HG03439 (cell line): ENCODE measurements at regions not wholly inside any gene's neighbourhood (a gene's known extent, or its start where the extent isn't known, plus 50 kb on each side); places are given as distances from the start of the nearest gene placed in this dataset.
"Not testable (repeated sequence)": the region's sequence is repeated elsewhere in the genome, so short reads cannot be mapped to it uniquely, and the experiment has no call there.

Experiments
- ATAC-seq: cut with Tn5 transposase; IDR thresholded peaks from one replicate; pipeline ENCODE4 v1.9.1; 2021; ENCODE audit warnings: mild to moderate bottlenecking, moderate library complexity; ENCODE audit not compliant: unreplicated experiment

DNA sequence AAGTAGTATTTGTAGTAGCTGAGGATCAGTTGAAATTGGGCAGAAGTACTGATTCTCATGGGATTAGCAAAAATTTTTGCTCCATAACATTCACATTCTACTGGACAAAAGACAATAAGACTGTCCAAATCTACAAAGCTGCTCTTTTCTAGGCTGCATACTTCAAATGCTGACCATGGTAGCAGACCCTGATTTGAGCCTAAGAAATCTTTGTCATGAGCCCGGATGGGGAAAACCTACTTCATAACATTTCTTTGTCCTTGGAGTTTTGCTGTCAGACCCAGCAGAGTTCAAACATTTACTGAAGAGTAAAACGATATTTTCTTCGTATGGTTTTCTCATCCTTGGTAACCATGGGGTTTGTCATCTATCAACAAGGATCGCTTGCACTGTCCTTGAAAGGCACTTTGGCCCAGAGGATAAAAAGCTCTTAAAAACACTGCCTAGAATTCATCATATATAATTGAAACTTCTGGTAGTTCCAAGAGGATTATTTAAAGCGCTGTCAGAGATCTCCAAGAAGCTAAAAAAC, 216.9 kb downstream of the CAVIN4 start:
- ATAC-seq: no peak

DNA sequence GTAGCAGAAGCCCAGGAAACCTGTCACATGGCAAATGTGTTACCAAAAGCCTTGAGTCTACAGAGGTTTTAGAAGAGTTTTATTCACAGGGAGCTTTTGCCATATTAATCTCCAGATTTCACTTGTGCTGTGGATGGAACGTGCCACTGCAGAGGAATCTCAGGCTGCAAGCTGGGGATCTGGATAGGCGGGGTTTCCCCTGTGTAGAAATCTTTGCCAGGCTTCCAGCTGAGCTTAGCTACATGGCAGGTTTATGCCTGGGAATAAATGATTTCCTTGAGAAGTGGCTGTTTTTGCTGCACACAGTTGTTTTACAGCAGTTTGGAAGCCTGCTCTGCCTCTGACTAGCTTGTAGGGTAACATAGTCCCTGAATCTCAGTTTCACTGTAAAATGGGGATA, 224.6 kb upstream of the PLPPR1 start:
- ATAC-seq: no peak

DNA sequence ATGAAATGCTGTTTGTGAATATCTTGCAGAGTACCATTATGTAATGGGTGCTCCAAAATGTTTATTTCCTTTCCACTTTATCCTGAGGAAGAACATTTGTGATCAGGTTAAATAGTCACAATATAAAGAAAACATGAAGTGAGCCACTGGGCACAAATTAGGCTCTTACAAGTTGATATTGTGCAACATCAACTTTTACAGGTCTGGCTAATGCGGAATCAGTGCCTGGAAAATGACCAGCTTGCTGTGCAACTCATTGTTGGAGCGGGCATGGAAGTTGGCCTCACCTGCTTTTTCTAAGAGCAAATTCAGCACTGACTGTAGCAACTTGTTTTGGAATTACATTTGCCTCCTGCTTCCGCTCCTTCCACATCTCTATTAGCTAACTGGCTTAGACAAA, 216.9 kb upstream of the PLPPR1 start:
- ATAC-seq: no peak

DNA sequence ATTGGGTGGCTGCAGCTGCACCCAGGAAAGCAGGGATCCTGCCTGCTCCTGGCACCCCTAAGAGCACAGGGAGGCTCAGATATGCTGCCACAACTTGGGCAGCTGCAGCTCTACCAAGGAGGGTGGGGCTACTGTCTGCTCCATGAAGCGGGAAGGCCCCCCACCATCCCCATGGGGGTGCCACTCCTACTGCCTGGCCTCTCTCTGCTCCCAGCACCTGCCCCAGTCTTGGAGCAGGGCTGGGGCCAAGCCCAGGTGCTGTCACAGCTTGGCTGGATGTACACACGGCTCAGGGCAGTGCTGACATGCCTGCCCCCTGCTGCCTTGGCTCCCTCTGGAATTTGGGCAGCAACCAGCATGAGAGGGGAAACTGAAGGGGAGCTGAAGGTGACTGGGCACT, 214.7 kb upstream of the PLPPR1 start:
- no peak for ATAC-seq

DNA sequence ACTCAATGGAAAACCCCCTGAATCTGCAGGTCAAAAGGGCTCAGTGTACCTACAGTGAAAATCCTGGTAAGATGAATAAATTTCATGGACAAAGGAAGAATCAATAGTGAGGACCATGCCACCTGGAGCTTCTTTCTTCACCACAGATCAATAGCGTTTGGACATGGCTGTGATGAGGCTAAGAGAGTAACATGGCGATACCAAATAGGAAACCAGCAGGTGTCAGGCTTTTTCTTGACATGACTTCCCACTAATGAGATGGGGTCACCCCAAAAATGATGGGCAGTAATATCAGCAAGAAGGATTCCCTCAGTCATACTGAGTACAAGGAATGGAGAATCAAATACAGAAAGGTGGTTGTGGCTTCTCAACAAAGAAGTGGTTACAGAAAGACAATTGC, 208.5 kb upstream of the PLPPR1 start:
- no peak for ATAC-seq

DNA sequence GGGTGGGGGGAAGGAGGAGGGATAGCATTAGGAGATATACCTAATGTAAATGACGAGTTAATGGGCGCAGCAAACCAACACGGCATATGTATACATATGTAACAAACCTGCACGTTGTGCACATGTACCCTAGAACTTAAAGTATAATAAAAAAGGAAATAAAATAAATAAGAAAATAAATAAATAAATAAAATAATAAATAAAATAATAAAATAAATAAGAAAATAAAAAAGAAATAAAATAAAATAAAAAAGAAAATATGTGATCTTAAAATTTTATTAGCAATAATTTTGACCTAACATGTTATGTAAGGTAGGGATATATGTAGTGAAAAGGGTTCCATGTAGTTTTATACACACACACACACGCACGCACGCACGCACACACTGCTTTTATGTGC, 195.5 kb upstream of the PLPPR1 start:
- not testable (repeated sequence) for ATAC-seq

DNA sequence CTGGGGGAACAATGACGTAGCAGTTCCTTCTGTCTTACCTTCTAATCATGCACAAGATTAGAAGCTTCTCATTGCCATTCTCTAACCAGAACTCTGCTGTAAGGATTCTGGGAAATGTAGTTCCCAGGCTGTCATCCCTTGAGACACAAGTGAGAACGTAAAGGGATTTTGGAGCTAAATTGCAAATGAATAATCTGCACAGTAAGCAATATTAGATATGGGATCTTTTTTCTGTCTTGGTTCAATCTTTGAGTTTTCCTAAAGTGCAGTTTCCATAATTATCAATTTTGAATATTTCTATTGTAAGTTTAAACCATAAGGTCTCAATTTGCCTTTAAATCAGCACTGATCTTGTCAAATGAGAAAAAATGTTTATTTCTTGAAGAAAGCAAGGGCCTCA, 189.7 kb upstream of the PLPPR1 start:
- no peak for ATAC-seq

DNA sequence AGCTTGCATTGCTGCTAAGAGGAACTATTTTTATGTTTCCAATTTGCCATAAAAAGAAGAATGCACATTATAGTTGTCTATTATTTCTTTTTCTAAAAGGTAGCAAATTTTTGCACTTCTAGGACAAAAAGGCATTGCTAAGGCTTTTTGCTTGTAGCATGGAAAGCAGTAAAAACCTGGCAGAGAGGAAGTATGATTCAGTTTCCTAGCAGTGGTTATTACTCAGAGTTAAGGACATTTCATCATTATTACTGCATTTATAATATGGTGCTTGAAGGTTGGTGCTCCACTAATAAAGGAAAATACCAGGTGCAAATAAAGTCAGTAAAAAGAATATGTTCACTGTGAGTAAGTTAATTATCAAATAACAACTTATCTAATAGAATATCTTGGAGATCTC, 179.8 kb upstream of the PLPPR1 start:
- no peak for ATAC-seq

DNA sequence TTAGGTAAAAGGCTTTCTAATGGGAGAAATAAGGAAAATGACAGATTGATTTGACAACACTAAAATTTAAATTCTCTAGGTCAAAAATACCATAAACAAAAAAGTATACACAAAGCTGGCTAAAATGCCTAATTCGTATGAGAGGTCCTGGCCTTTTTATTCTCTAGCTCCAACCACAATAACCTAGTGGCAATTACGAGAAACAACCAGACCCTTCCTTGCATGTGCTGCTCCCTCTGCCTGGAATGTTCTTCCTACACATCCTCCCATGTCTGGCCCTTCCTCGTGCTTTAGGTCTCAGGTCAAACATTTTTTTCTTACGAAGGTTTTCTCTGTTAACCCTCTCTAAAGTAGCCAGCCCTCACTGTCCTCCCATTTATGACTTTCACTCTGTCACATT, 176.4 kb upstream of the PLPPR1 start:
- no peak for ATAC-seq

DNA sequence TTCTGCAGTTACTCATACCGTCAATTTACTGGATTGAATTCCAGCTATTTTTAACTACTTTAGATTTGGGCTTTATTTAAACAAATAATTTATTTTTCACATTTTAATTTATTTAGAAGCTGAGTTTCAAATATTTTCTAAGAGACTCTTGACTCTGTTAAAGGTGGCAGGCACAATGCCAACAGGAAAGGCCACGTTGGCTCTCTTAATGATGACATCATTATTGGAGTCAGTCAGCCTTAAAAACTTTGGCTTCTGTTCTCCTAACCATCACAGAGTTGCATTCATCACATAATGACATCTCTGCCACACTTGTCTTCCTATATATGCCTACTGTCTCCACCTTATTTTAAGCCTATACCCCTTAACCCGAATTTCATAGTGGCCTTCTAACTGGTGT, 172.3 kb upstream of the PLPPR1 start:
- no peak for ATAC-seq

DNA sequence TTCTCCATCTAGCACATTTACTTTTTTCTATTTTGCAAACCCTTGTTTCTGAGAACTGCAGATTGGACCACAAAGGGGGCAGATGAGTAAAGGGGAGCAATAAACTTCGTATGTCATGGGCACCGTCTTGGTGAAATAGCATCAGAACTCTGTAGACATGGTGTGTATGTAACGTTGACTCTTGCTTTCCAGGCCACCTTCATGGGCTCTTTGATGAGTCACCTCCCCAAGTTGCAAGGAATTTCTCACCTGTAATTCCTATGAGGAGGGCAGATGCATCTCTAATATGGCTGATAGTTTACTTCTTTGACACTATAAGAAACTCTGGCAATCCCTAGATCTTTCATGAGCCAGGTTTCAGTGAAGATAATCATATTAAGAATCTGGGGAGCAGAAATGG, 163.4 kb upstream of the PLPPR1 start:
- ATAC-seq: no peak

DNA sequence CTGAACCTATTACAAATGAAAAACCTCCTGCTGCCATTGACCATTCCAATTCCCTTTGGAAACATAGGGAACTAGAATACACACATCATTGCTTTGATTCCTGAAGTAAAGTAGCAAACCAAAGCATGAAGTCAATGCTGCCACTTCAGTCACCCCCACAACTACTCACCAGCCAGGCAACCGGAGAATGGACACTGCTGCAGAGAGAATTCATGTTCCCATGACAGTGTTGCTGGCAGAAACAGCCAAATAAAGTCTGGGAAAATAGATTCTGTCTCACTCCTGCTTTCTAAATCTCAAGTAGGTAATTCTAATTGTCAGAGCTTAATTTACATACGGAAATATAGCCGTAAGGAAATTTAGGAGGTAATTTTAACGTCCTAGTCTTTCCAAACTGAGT, 162.9 kb upstream of the PLPPR1 start:
- no peak for ATAC-seq

DNA sequence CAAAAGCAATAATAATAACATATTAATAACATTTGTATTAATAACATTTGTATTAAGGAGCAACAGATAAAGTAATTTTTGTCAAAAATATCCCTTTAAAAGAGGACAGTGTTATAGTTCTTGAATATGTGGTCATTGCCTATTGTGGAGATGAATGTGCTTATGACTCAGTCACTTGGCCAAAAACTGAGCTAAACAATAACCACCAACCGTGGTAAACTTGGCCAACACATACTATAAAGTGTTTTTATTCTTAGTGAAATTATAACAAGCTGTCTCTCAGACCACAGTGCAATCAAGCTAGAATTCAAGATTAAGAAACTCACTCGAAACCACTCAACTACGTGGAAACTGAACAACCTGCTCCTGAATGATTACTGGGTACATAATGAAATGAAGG, 159.2 kb upstream of the PLPPR1 start:
- no peak for ATAC-seq

DNA sequence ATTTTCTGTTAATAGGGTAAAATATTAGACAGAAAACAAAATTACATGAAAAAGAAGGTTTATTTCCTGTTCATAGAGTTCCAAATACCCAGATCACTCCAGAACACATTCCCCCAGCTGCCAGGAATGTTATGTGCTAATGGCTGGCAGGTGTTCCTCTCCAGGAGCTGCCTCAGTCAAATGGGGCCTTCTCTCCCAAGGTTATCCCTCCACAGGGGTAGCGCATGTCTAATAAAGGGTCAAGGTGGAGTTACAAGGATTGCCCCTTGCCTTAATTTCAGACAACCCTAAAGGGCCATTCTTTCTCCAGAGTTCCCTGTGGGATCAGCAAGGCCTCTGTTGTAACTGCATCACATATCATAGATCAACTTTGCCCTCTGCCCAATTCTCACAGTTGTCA, 148.6 kb upstream of the PLPPR1 start:
- ATAC-seq: no peak

DNA sequence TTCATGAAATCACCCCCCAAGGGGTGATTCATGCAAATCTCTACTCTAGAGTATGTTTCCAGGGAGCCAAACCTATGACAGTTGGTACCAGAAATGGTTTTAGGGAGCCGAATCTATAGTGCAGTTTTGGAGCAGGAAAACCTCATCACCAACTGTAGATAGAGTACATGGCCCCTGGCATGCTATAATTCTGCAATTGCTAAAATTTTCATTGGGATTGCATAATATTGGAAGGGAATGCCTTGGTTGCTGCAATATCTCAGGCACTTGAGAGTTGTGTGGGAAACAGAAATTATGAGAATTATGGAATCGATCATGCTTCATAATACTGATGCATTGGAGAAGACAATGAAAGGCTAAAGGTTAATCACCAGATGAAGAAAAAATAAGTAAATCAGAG, 148.2 kb upstream of the PLPPR1 start:
- ATAC-seq: no peak

DNA sequence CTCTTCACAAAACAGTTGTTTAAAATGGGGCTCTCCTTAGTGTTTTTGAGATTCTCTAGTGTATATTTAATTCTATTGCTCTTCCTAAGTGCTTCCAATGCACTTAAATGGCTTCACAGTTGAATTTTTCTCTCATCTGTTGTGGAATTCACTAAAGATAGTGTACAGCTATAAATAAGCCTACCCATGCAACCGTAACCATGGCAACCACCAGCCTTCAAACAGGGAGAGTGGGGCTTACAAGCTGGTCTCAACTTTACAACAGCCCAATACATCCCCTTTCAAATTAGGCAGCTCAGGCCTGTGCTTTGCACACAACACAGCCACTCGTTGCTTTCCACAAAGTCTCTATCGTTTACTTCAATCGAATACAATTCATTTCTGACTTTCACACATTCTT, 144.0 kb upstream of the PLPPR1 start:
- ATAC-seq: no peak

DNA sequence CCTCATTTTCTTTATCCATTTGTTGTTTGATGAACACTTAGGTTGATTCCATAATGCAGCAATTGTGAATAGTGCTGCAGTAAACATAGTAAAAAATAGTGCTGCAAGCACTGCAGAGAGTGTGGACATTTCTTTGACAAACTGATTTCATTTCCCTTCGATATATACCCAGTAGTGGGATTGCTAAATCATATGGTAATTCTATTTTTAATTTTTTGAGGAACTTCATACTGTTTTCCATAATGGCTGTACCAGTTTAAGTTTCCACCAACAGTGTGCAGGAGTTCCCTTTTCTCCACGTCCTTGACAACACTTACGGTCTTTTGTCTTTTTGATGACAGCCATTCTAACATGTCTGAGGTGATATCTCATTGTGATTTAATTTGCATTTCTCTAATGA, 138.2 kb upstream of the PLPPR1 start:
- ATAC-seq: no peak

DNA sequence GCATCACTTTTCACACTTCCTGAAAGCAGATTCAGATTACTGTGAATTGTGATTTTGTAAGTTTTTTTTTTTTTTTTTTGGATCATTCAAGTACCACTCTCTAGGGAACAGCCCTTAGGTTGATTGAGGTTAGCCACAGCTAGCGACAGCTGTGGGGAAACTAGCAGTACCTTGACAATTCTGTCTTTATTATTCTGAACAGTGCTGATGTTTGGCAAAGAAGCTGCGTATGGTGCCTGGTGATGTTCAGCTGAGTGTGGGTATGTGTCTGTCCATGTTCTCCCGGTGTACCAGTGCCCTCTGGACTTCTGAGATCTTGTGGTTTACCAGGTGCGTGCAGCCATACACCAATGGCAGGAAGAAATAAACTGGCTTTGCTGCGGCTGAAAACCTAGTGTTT, 117.3 kb upstream of the PLPPR1 start:
- ATAC-seq: no peak

DNA sequence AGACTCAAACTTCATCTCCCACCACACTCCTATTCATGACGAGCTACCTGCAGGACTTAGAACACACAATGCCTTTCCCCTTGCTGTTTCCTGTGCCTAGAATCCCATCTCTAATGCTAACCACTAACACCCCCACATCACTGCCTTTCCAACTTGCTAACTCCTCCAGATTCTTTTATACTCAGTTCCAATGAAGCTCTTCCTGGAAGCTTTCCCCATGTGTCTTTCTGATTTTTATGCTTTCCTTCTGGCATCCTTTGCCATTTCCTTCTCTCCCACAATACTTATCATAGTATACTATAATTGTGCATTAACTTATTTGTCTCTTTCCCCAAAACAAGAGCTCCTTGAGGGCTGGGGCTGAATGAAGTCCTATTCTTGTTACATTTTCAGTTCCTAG, 115.3 kb upstream of the PLPPR1 start:
- ATAC-seq: no peak

DNA sequence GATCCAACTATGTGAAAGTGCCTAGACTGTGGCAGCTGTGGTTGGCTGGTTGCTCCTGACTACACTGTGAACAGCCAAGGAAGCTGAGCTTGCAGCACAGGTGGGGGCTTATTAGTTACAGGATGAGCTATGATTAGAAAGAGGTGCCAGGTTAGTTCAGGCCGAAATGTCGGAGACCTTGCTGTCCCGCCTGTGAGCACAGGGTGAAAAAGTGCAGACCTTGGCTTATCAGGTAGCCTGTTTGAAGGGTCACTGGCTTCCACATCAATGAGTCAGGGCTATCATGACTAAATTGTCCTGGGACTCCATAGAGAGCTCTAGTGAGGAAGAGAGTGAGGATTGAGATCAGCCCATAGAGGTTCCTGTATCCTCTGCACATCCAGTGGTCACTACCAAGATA, 114.3 kb upstream of the PLPPR1 start:
- ATAC-seq: no peak

DNA sequence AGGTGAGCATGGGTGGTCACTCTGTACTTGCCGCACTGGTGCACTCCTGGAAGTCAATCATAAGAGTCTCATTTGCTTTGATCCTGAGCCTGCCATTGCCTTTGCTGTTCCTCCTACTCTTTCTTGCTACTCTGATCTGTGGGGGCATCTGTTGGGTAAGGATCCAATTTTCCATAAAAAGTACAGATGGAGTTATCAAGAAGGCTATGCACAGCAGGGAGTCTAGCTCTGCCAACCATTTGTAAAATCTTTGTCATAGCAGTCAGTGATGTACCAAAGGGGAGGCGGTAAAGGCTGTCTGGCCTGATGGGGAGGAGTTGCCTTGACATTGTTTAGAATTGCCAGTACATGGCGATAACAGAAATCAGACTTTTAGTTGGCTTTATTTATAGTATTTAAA, 109.0 kb upstream of the PLPPR1 start:
- ATAC-seq: no peak

DNA sequence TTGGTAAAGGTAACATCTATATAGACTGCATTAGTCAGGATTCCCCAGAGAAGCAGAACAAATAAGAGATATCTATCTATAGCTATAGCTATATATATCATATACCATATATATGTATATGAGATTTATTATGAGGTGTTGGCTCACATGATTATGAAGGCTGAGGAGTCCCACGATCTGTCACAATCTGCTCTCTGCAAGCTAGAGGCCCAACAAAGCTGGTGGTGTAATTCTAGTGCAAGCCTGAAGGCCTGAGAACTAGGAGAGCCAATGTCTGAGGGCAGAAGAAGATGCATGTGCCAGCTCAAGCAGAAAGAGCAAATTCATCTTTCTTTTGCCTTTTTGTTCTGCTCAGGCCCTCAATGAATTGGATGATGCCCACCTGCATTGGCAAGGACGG, 102.2 kb upstream of the PLPPR1 start:
- ATAC-seq: no peak

DNA sequence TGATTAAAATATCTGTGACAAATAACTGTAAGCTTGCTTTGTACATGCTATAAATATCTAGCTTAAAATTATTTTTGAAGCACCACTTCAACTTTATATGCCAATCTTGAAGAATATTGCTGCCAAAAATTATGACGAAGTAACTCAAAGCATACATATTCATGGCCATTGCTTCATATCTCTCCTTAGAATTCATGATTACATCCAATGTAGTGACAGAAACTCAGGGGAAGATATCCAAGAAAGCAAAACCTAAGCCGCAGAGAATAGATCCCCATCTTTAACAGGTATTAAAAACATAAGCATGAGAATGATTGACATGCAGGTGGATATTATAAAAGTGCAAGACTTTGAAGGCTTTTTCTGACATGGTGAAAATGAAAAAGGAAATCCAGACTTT, 100.8 kb upstream of the PLPPR1 start:
- no peak for ATAC-seq

DNA sequence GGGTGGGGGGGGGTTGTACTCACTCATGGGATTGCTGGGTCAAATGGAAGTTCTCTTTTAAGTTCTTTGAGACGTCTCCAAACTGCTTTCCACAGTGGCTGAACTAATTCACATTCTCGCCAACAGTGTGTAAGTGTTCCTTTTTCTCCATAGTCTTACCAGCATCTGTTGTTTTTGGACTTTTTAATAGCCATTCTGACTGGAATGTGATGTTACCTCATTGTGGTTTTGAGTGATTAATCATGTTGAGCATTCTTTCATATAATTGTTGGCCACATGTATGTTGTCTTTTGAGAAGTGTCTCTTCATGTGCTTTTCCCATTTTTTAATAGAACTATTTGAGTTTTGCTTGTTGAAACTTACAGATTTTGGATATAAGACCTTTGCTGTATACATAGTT, 94.9 kb upstream of the PLPPR1 start:
- ATAC-seq: no peak
